HUES6 (cell line): ENCODE measurements at regions not wholly inside any gene's neighbourhood (a gene's known extent, or its start where the extent isn't known, plus 50 kb on each side); places are given as distances from the start of the nearest gene placed in this dataset.
"Not testable (repeated sequence)": the region's sequence is repeated elsewhere in the genome, so short reads cannot be mapped to it uniquely, and the experiment has no call there.

Source experiments
- H3K27ac ChIP-seq: 2 replicates; pipeline ENCODE4 v1.7.0; 2013; ENCODE audit warnings: low read depth, mild to moderate bottlenecking, low read length, inconsistent platforms
- H3K27me3 ChIP-seq: 2 replicates; pipeline ENCODE4 v1.6.1; 2013; ENCODE audit warnings: low read length; ENCODE audit not compliant: control insufficient read depth, insufficient read depth
- H3K36me3 ChIP-seq: 2 replicates; pipeline ENCODE4 v1.6.1; 2013; ENCODE audit warnings: low read length; ENCODE audit not compliant: control insufficient read depth, insufficient read depth
- H3K4me1 ChIP-seq: 2 replicates; pipeline ENCODE4 v1.6.1; 2013; ENCODE audit warnings: low read length; ENCODE audit not compliant: control insufficient read depth, insufficient read depth
- H3K4me3 ChIP-seq: 2 replicates; pipeline ENCODE4 v1.5.1; 2013; ENCODE audit warnings: low read depth, low read length
- H3K9ac ChIP-seq: one replicate; pipeline ENCODE4 v1.6.1; 2013; ENCODE audit warnings: mild to moderate bottlenecking, low read length
- H3K9me3 ChIP-seq: 2 replicates; pipeline ENCODE4 v1.6.1; 2013; ENCODE audit warnings: low read depth, low read length; ENCODE audit not compliant: control insufficient read depth, insufficient read depth

DNA sequence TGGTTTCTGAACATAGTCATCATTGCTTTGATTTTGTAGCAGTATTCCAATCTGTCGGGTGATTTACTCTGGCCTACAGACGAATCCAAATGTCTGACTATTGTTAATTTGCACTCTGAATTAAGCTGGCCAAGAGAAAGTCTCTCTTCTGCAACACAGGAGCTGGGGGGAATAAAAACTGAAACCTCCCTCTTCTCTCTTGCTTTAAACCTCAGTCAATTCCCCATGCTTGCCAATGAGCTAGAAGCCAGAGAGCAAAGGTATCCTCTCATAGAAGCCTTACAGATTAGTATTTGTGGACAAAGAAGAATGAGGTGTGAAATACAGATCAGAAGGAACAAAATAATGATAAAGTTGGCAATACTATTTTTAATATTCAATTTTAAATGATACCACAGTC is 353.9 kb upstream of the CDH10 start:
- H3K9ac ChIP-seq, result no peak overlapping the region
- no peaks in the 10 kb centered on the region for H3K36me3 ChIP-seq
- H3K4me1 ChIP-seq, result no peaks in the 10 kb centered on the region
- H3K9me3 ChIP-seq, result no peaks in the 10 kb centered on the region
- no peaks in the 10 kb centered on the region for H3K27me3 ChIP-seq
- H3K4me3 ChIP-seq, result no peak overlapping the region
- H3K27ac ChIP-seq, result no peak overlapping the region

- Histone ChIP-seq H3K4me3 (no peak overlapping the region), H3K9ac (no peak overlapping the region), H3K27me3 (no peaks in the 10 kb centered on the region), H3K9me3 (no peaks in the 10 kb centered on the region), H3K27ac (no peak overlapping the region), H3K4me1 (no peaks in the 10 kb centered on the region), H3K36me3 (no peaks in the 10 kb centered on the region)
These were observed 341.5 kb upstream of the CDH10 start for GRCh38 chr5:24986326-24986725.

GRCh38 chr5:24978552-24978951 is 333.8 kb upstream of the CDH10 start:
- H3K27me3 ChIP-seq, H3K4me3 ChIP-seq, H3K9ac ChIP-seq, H3K9me3 ChIP-seq, H3K27ac ChIP-seq, H3K36me3 ChIP-seq, H3K4me1 ChIP-seq: not testable (repeated sequence)

- H3K27ac ChIP-seq, result no peak overlapping the region
- no peak overlapping the region for H3K9ac ChIP-seq
- H3K36me3 ChIP-seq, result no peaks in the 10 kb centered on the region
- H3K4me3 ChIP-seq, result no peak overlapping the region
- H3K4me1 ChIP-seq, result no peaks in the 10 kb centered on the region
- no peaks in the 10 kb centered on the region for H3K9me3 ChIP-seq
- H3K27me3 ChIP-seq, result no peaks in the 10 kb centered on the region
These were observed 318.8 kb upstream of the CDH10 start for GRCh38 chr5:24963611-24964010.

DNA sequence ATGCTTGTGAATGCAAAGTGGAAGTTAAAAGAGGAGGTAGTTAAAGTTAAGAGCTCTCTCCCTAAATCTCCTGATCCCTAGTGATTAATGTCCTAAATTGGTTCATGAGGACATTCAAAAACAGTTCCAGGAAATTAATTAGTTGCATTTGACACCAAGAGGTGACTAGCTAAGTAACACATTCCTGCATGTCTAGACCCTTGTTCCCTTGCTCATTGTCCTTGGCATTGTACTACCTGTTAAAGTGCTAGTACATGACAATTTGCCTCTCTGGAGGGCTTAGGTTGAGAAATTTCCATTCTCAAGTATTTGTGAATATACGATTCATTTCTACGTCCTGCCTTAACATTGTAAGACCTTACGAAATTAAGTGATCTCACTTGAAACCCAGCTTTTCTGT is 278.6 kb upstream of the CDH10 start:
- H3K9me3 ChIP-seq, result no peaks in the 10 kb centered on the region
- no peaks in the 10 kb centered on the region for H3K36me3 ChIP-seq
- H3K27ac ChIP-seq, result no peak overlapping the region
- no peaks in the 10 kb centered on the region for H3K27me3 ChIP-seq
- no peak overlapping the region for H3K9ac ChIP-seq
- H3K4me1 ChIP-seq, result peaks cover 6% of the 10 kb centered on the region
- H3K4me3 ChIP-seq, result no peak overlapping the region

- Histone ChIP-seq H3K9me3 (no peaks in the 10 kb centered on the region), H3K4me1 (peaks cover 5% of the 10 kb centered on the region), H3K27me3 (no peaks in the 10 kb centered on the region), H3K4me3 (no peak overlapping the region), H3K36me3 (no peaks in the 10 kb centered on the region), H3K27ac (no peak overlapping the region), H3K9ac (no peak overlapping the region)
These were observed 273.9 kb upstream of the CDH10 start for GRCh38 chr5:24918676-24919075.

DNA sequence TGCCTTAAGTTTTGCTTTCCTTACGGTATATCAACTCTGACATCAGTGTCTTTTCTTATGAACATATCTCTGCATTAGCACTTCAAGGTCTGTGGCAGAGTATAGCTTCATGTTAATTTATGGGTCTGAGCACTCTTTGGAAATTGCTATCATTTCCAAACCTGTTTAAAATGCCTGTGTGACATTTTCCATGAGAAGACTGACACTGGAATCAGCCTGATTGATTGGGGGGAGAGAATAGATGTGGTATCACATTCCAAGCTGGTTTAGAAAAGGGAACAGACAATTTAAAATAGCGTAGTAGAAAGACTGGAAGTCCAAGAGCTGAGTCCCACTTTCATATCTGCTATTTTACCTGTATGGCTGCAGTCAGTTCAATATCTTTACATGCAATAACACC is 272.1 kb upstream of the CDH10 start:
- H3K4me3 ChIP-seq, result no peak overlapping the region
- H3K9ac ChIP-seq, result no peak overlapping the region
- H3K27ac ChIP-seq, result no peak overlapping the region
- no peaks in the 10 kb centered on the region for H3K4me1 ChIP-seq
- no peaks in the 10 kb centered on the region for H3K9me3 ChIP-seq
- H3K27me3 ChIP-seq, result no peaks in the 10 kb centered on the region
- H3K36me3 ChIP-seq, result no peaks in the 10 kb centered on the region

GRCh38 chr5:24909210-24909609 is 264.4 kb upstream of the CDH10 start:
- Histone ChIP-seq H3K4me3 (no peak overlapping the region), H3K9me3 (no peaks in the 10 kb centered on the region), H3K36me3 (no peaks in the 10 kb centered on the region), H3K27ac (no peak overlapping the region), H3K4me1 (no peaks in the 10 kb centered on the region), H3K27me3 (no peaks in the 10 kb centered on the region), H3K9ac (no peak overlapping the region)

DNA sequence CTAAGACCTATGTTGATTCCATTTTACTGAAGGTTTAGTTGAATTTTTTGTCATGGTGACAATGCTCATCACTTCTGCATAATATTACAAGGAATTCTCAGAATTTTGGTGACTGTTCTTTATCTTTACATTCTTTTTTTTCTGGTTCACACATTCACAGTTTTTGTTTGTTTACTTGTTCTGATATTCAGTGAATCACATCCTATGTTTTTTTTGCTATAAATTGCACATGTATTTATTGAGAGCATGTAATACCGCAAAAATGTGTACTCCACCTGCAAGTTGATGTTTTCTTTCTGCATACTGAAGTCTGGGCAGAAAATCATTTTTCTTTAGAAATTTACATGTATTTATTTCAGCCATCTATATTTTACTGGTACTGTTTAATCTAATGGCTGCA is 261.9 kb upstream of the CDH10 start:
- Histone ChIP-seq H3K27ac (no peak overlapping the region), H3K4me1 (no peaks in the 10 kb centered on the region), H3K9ac (no peak overlapping the region), H3K36me3 (no peaks in the 10 kb centered on the region), H3K4me3 (no peak overlapping the region), H3K27me3 (no peaks in the 10 kb centered on the region), H3K9me3 (no peaks in the 10 kb centered on the region)

DNA sequence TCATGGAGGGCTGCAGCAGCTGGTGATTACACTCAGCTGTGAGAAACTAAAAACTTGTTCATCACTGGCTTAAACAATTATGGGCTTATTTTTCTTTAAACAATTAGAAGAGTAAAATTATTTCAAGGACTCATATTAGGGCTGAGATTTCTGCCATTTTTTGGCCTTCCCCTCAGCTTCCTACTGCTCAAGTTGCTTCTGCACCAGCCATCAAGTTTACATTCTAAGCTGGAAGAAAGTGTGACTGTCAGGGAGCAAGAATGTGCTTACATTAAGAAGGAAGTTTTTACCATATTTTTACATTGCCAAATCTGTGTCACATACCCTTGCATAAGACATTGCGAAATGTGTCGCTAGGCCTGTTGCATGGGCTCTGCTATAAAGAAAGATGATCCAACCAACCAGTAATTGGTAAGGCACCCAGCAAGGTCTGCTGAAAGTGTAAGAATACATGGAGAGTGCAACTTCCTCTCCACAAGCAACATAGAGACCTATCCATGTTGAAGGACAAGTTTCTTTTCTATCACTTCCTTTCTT is 260.3 kb upstream of the CDH10 start:
- Histone ChIP-seq H3K36me3 (no peaks in the 10 kb centered on the region), H3K9me3 (no peaks in the 10 kb centered on the region), H3K4me3 (no peak overlapping the region), H3K27me3 (no peaks in the 10 kb centered on the region), H3K27ac (no peak overlapping the region), H3K4me1 (no peaks in the 10 kb centered on the region), H3K9ac (no peak overlapping the region)

GRCh38 chr5:24899180-24899579 is 254.4 kb upstream of the CDH10 start:
- Histone ChIP-seq H3K4me3 (no peak overlapping the region), H3K27ac (no peak overlapping the region), H3K27me3 (no peaks in the 10 kb centered on the region), H3K9ac (no peak overlapping the region), H3K9me3 (no peaks in the 10 kb centered on the region), H3K36me3 (no peaks in the 10 kb centered on the region), H3K4me1 (no peaks in the 10 kb centered on the region)

- H3K4me3 ChIP-seq, result no peak overlapping the region
- no peak overlapping the region for H3K27ac ChIP-seq
- H3K4me1 ChIP-seq, result no peaks in the 10 kb centered on the region
- H3K27me3 ChIP-seq, result no peaks in the 10 kb centered on the region
- no peaks in the 10 kb centered on the region for H3K36me3 ChIP-seq
- no peak overlapping the region for H3K9ac ChIP-seq
- no peaks in the 10 kb centered on the region for H3K9me3 ChIP-seq
These were observed 219.5 kb upstream of the CDH10 start for GRCh38 chr5:24864244-24864643.
